T-helper 1 cell (primary cell): ENCODE measurements at regions not wholly inside any gene's neighbourhood (a gene's known extent, or its start where the extent isn't known, plus 50 kb on each side); places are given as distances from the start of the nearest gene placed in this dataset.

Experiments used
- DNase-seq, 5 donors: peaks; one replicate each; pipeline ENCODE4 v3.0.0-alpha.2; 2012 to 2020

DNA sequence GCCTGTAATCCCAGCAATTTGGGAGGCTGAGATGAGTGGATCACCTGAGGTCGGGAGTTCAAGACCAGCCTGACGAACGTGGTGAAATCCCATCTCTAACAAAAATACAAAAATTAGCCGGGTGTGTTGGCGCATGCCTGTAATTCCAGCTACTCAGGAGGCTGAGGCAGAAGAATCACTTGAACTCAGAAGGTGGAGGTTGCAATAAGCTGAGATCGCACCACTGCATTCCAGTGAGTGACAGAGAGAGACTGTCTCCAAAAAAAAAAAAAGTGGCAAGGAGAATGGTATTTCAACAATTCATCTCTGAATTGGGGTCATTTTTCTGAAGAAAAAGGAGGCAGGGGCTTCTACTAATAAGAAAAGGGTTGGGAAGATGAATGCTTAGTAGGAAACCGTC is 111.5 kb upstream of the NHSL1 start:
- DNase-seq = no peak

DNA sequence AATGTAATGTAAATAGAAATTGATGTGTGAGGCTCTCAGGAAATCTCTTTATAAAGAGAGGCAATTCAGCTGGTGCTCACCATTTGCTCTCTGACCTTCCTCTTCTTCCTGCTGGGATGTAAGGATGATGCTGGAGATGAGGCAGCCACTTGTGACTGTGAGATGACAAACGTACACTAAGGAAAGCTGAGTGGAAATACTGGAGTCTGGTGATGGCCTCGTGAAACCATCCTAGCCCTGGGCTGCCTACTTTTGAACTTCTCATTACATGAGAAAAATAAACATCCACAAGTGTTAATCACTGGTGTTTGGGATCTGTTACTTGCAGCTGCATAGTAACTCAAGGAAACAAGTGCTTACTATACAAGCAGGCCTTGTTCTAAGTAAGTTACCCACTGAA is 114.9 kb upstream of the NHSL1 start:
- DNase-seq = no peak

DNA sequence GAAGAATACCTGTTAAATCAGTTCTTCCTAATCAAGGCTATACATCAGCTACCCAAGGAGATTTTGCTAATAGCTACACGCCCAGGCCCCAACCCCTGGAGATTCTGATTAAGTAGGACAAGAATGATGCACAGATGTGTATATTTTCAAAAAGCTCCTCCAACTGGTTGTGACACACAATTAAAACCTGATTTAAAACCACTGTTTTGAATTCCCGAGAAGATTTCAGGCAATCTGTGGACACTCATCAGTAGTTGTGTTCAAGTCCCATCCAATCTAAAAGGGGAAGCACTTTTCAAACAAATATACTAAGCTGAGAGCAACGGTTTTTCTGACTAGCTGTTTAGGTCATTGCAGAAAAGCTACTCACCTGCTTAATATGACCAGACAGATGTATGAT is 118.9 kb upstream of the NHSL1 start:
- no peak for DNase-seq

DNA sequence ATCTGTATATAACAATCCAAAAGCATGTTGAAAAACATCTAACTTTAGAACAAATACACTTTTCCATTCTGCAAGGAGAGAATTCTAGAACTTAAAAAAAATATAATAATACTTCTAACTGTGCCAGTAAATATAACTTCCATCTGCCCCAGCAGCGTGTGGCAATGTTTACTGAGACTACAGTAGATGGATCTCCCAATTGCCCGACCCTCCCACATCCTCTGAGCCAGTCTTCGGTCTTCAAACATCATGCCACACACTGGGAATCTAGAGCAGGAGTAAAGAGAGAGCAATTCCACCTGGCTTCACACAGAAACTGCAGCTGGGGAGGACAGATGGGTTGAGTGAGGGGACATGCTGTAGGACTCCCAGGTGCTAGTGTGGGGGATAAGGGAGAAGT is 121.3 kb upstream of the NHSL1 start:
- no peak for DNase-seq

DNA sequence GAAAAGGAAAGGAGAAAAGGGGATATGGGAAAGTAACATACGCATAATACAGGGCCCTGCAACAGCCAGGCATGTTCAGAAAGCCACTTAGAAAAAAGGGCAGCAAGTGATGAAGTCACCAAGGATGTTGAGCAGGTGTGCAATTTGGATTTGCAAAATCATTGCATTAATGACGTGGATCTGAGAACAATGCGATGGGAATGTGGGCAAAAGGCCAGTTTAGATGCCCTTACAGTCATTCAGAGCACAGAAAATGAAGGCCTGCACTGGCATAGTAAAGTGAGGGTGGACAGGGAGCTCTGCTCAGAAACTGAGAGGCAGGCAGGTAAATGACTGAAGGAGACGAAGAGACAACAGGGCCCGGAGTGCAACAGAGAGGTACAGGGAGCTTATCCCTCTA is 123.7 kb upstream of the NHSL1 start:
- DNase-seq = no peak

DNA sequence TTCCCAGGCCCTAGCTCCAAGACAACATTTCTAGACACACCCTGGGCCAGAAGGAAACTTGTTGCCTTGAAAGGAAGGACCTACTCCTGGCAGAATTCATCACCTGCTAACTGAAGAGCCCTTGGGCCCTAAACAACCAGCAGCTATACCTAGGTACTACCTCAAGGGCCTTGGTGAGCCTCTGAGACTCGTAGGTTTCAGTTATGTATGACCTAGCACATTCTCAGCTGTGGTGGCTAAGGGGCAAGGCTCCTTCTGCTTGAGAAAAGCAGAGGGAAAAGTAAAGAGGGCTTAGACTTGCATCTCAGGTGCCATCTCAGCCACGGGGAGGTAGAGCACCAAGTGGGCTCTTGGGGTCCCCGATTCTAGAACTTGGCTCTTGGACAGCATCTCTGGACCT is 132.3 kb upstream of the NHSL1 start:
- DNase-seq = no peak

DNA sequence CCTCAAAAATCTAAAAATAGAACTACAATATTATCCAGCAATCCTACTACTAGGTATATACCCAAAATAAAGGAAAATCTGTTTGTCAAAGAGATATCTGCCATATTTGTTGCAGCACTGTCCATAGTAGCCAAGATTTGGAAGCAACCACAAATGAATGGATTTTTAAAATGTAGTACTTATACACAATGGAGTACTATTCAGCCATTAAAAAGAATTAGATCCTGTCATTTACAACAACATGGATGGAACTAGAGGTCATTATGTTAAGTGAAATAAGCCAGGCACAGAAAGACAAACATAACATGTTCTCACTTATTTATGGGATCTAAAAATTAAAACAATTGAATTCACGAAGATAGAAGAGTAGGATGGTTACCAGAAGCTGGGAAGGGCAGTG is 135.7 kb upstream of the CCDC28A start:
- DNase-seq = no peak

DNA sequence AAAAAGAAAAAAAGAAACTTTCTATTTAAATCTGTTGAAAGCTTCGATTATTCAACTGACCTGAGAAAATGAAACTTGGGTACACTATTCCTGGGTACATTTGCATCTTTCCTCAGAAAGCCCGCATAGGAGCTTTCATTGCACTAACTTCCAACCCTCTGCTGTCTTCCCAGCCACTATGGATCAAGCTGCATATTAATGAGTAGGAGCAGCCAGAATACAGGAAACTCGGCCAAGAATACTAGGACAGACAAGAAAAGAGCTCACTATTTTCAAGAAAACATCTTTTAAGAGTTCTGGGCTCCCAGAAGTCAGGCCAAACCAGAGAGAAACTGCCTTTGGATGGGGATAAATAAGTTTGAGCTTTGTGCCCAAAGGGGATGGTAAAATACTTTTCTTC is 135.0 kb upstream of the CCDC28A start:
- no peak for DNase-seq

DNA sequence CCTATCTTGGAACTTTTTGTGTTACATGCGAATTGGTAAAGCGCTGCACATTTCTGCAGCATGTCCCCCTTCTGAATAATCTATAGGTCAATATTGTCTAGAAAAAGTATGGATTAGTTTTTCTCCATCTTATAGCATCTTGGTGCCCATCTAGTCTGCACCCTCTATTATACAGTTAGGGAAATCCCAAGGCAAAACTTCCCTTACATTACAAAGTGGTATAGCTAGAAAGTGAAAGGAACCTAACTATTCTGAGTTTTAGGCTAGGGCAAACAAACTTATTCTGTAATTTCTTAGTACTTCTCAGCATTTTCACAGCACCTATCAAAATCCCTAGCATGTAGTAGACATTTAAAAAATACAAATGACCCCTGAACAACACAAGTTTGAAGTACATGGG is 133.5 kb upstream of the CCDC28A start:
- no peak for DNase-seq

DNA sequence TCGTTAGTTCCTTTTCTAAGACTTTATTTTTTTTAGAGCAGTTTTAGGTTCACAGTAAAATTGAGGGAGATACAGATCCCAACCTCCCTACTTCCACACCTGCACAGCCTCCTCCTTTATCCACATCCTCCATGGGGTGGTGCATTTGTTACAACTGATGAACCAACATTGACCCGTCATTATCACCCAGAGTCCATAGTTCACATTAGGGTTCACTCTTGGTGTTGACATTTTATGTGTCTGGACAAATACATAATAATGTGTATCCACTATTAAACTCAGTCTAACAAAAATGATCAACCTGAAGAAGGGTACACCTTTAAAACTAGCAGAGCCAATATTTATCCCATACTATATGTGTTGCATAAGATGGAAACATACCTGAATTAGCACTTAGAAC is 130.4 kb upstream of the CCDC28A start:
- DNase-seq = no peak

DNA sequence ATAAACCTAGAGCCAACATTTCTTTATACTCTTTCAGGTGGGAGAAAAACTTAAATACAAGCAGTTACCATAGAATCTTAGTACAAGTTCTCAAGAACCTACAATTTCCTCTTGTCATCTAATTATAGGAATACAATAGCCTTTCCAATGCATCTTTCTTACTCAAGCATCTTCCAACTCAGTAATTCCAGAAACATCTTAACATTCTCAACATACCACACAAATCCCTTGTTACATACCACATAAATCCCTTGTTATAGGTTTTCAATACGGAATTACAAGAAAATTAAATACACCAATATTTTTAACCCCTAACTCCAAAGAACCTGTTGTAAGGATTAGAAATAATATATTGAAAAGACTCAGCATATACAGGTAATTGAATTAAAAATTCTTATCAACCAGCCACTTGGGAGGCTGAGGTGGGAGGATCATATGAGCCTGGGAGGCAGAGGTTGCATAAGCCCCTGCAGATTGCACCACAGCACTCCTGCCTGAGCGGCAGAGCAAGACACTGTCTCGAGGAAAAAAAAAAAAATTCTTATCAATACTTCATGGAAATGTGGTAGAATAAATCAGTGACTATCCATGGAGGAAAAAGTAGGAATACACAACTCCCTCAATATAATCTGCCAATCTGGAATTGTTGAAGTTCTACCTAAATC is 127.5 kb upstream of the CCDC28A start:
- no peak for DNase-seq

DNA sequence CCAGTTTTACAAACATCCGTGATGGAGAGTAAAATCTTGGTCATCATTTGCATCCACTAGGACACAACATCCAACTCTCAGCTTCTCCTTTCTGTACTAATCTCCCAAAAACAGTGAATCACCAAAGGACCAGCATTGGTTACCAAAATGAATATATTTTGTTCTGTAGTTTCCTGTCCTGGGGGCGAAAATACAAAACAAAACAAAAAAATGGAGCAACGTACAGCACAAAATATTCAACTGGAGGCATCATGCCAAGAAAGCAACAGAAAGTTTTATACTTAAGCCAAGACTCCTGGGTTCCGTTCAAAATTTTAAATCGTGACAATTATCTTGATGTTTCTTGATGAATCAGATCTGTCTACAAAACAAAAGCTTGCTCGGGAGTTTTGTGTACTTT is 126.6 kb upstream of the CCDC28A start:
- DNase-seq = no peak

DNA sequence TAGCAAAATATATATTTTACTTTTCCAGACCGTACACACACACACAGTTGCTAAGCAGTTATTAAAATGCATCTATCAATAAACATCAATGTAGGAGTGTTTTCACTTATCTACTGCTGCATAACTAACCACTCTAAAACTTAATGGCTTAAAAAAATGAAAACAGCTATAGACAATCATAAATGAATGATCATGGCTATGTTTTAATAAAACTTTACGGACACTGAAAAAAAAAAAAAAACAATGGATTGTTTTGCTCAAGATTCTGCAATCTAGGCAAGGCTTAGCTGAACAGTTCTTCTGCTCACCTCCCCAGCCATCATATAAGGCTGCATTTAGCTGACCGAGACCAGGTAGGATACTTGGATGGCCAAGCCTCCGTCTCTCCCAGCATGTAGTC is 125.4 kb upstream of the CCDC28A start:
- DNase-seq = no peak

DNA sequence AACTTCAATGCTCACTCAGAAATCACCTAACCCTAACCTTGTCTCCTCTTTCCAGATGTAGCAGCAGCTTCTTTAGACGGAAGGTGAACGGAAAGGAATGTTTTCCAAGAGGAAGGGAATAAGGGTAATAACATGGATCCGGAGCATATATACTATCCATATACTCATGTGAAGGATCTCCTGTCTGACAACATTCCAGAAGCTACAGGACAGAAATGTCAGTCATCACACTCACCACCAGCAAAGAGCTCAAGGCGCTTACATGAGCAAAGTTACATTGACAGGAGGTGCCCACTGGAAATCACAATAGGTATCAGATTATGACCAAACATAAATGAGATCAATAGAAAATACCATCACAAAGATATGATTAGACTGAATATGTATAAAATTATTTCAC is 122.1 kb upstream of the CCDC28A start:
- no peak for DNase-seq

DNA sequence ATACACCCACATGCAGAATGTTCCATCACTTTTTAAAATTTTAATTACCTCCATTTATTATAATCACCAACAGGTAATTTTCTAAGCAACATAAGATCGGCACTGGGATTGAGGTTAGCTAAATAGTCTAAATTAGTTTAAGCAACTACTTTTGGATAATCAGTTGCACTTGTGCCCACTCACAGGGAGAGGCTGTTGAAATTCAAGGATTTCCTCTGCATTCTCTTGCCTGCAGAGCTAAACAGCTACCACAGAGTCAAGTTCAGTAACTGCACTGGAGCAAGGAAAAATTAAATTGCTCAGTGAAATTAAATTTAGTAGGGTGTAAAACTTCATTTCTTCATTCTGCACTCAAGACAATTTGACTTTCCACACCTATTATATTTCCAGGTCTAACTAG is 120.7 kb upstream of the CCDC28A start:
- no peak for DNase-seq

DNA sequence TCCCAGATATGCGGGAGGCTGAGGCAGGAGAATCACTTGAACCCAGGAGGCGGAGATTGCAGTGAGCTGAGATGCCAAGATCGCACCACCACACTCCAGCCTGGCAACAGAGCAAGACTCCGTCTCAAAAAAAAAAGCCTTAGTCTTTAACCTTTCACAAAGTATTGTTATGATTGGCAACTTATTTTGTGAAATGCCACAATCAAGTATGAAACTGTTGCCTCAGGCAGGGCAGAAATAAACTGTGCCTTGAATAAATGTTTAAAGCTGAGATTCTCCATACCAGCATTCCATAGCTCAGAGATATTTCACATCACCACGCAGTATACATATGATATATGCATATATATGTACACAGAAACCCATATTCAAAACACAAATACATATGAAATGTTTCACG is 120.1 kb upstream of the CCDC28A start:
- DNase-seq = no peak

DNA sequence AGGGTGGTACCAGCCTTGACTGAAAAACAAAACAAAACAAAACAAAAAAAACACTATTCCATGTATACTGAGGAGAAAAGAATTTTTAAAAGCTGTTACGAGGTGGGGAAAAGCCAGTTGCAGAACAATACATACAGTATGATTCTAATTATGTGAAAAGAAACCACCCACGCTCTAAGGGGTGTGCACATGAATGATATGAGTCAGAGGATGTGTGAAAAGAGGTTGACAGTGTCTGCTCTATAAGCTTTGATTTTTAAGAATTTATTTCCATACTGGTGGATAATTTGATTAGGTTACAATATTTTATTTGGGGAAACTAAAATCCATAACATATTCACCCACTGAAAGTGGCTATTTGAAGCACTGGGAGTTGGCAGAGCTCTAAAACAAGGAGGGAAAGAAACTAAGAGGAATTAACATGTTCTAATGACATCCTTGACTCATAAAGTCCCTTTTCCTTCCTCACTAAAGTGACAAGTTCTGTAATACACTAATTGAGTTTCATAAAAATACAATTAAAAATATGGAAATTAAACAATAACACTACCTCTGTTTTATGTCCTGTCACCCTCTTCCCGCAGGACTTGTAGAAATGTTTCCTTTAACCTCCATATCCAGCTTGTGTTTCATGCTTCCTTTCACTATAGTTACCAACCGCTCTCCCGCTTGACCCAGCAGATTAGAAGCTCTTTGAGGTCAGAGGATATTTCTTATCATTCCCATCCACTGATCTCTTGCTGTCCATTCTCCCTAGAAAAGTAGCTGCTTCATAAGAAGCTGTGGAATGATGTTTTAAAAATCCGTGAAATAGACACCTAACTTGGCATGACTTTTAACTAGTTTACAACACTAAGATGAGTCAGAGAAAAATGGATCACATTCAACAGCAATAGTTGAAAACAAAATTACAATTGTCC is 118.6 kb upstream of the CCDC28A start:
- DNase-seq = peak in 1 of 5 donors; percentile 57

DNA sequence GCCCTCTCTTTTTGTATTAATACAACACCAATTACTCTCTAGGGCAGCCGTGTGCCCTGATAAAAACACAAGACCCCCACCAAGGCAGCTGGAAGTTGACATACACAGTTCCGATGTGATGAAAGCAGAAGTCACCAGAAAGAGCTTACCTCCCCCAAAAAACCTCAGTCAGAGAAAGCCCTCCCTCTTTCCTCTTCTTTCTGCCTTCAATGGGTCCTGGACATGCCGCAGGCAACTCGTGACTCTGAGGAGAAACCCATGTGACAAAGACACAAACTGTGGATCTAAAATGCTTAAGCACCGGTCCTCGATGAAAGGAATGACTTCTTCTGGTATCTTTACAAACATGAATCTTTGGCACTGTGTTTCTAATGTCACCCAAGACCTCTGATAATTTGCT is 117.7 kb upstream of the CCDC28A start:
- DNase-seq = no peak

DNA sequence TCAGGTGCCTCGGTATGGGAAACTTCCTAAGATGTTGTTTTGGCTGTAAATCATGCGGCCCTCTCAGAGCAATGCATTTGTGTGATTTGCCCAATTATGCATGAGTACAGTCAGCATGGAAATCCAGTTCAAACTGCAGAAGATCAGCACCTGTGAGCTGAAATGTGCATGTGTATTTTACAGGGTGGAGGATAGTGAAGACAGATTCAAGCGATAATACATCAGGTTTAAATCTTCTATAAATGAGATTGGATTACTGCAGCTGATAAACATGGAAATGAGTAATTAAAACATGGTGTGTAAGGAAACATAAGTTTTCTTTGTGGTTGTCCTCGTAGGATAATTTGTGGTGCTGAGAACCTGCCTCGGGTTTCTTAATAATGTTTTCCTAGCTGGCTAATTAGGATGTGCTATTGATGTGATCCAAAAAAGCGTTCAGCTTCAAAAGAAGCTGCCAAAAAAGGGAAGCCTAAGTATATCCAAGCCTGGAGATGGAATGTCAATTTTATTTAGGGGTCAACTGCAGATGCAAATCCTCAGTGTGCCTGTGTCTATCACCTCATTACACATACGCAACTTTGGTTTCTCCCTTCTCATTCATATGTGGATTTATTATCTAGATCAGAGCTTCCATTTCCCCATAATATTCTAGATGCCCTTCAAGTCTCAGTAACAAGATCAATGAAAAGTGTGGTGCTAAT is 117.1 kb upstream of the CCDC28A start:
- no peak for DNase-seq

DNA sequence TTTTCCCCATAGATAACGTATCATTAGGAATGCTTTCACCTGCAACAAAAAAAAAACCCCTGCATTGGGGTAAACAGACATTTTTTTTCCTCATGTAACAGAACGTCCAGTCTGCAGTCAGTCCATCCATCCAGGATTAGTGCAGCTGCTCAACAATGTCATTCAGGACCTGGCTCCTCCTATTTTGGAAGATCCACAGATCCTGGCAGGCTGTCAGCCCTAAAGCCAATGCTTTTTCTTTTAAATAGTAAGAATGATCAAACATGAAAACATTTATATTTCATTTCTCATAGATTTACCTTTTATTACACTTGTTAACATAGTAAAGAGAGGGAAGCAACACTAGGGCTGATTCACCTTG is 116.5 kb upstream of the CCDC28A start:
- no peak for DNase-seq

DNA sequence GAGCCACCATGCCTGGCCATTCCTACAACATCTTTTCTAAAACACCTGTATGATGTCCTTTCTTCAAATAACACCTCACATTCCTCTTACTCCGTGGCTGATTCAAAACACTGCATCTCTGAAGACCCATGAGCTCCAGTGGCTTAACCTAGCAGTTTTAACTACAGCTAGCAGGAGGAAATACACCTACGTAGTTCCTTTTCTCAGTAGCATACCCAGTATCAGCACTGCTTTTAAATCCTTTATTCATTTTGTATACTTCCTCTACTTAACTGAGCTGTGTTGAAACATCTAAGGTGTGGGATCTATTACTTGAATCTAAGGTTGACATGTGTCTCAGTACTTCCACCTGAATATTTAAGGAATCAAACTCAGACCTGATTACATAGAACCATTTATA is 113.6 kb upstream of the CCDC28A start:
- DNase-seq = peak in 1 of 5 donors; percentile 6

DNA sequence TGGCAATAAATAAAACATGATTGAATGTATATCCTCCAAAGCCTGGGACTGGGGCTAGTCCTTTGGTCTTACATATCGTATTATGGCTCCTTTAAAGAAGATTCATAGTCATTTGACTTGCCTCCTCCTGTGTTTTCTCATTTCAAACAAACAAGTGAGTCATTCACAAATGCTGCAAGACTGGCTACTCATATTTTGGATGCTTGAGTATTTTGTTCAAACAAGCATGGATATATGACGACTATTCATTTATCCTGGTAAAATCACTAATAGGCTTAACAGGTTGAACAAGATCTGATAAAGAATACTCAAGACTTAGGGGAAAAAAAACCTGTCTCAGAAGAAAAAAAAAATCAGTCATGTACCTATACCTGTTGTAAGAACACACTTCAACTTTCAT is 111.1 kb upstream of the CCDC28A start:
- no peak for DNase-seq

DNA sequence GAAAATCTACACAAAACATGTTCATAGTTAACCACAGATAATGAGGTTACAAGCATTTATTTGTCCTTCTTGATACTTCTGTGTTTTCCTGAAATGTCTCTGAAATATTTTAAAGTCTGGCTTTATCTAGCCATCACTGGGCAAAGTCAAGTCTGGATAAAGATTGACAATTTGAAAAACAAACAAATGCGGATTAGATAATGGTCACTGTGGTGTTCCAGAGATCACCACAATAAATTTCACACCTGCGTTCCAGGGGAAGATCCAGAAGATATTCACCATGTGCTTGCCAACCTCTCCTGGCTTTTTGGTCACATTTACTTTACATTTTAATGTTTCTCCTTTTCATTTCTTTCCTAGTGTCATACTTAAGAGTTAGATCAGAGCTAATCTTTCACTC is 109.7 kb upstream of the CCDC28A start:
- DNase-seq = no peak

DNA sequence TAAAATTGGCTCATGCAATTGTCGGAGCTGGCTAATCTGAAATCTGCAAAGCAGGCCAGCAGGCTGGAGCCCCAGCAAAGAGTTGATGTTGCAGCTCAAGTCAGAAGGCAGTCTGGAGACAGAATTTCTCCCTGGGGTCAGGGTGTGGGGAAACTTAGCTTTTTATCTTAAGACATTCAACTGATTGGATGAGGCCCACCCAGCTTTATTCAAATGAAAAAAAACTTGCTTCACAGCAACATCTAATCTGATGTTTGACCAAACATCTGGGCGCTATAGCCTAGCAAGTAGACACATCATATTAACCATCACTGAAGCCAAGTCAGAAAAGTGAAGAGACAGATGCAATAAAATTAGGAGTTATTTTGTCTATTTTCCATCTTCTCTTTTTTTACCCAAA is 108.8 kb upstream of the CCDC28A start:
- DNase-seq = no peak
